Subcutaneous abdominal adipose tissue (tissue), 5 donors: ENCODE measurements at regions not wholly inside any gene's neighbourhood (a gene's known extent, or its start where the extent isn't known, plus 50 kb on each side); places are given as distances from the start of the nearest gene placed in this dataset.
"Not testable (repeated sequence)": the region's sequence is repeated elsewhere in the genome, so short reads cannot be mapped to it uniquely, and the experiment has no call there.

Experiments
- H3K27ac ChIP-seq: one replicate; pipeline ENCODE4 v1.7.0; 2013; ENCODE audit warnings: low read depth, mild to moderate bottlenecking, inconsistent platforms, low read length, moderate library complexity
- H3K27me3 ChIP-seq, 5 donors: one replicate each; pipeline ENCODE4 v1.7.0; 2013; ENCODE audit warnings: low read length in 5 of 5, inconsistent platforms in 1 of 5; ENCODE audit not compliant: control insufficient read depth in 5 of 5, insufficient read depth in 4 of 5
- H3K36me3 ChIP-seq, 5 donors: one replicate each; pipeline ENCODE4 v1.7.0; 2013; ENCODE audit warnings: low read length in 5 of 5; ENCODE audit not compliant: control insufficient read depth in 5 of 5, insufficient read depth in 5 of 5
- H3K4me1 ChIP-seq, 5 donors: one replicate each; pipeline ENCODE4 v1.7.0; 2013; ENCODE audit warnings: low read length in 5 of 5, mild to moderate bottlenecking in 3 of 5, moderate library complexity in 1 of 5; ENCODE audit not compliant: control insufficient read depth in 5 of 5, insufficient read depth in 5 of 5
- H3K4me3 ChIP-seq, 5 donors: one replicate each; pipeline ENCODE4 v1.7.0; 2013; ENCODE audit warnings: low read length in 5 of 5, low read depth in 1 of 5
- H3K9ac ChIP-seq, 5 donors: one replicate each; pipeline ENCODE4 v1.7.0; 2013; ENCODE audit warnings: low read length in 5 of 5, mild to moderate bottlenecking in 4 of 5, moderate library complexity in 3 of 5
- H3K9me3 ChIP-seq, 5 donors: one replicate each; pipeline ENCODE4 v1.7.0; 2013; ENCODE audit warnings: low read length in 5 of 5; ENCODE audit not compliant: control insufficient read depth in 5 of 5
- donor health status: healthy.
- donor health status: healthy.
- donor health status: healthy.
- donor health status: healthy.
- donor health status: healthy.

DNA sequence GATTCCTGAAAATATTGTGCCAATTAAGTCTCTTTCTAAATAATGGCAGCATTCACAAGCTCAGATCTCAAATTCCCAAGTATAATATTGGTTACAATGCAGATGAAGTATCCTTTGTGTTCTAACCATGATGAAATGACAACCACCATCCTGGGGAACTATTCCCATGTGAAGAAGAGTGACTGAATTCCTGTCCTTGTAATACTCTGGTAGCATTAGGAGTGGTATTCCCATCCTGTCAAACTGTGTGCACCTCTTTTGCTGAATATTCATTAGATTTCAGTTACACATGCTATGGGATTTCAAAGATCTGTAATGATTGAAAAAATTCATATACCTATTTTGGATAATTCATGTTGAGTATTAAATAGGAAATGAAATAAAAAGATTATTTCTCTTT is 86.1 kb upstream of the SMIM30 start:
- no peak overlapping the region for H3K4me3 ChIP-seq
- H3K27ac ChIP-seq: no peak overlapping the region
- no peak overlapping the region for H3K9ac ChIP-seq
- no peaks in the 10 kb centered on the region for H3K36me3 ChIP-seq
- H3K4me1 ChIP-seq: peaks cover 0 to 9% (median 5%) of the 10 kb centered on the region in 5 donors
- H3K9me3 ChIP-seq: no peaks in the 10 kb centered on the region
- H3K27me3 ChIP-seq: no peaks in the 10 kb centered on the region

DNA sequence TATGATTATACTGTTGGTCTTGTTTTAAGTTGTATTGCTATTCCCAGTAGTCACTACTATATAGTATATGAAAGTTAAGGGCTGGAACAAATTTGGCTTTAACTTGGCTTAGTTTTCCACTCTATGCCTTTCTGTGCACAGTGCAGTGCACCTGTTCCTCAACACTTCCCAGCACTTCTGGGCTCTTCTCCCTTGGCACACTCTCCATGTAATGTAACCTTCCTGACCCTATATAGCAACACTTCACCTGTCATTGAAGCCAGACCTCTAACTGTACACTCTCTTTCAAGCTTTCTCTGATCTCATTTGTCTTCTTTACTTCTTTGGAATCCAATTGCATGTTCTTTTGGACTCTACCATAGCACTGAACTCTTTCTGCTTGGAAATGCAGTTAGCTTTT is 83.9 kb upstream of the SMIM30 start:
- Histone ChIP-seq H3K36me3 (no peaks in the 10 kb centered on the region), H3K9ac (no peak overlapping the region), H3K27ac (no peak overlapping the region), H3K4me1 (peaks cover 0 to 24% (median 12%) of the 10 kb centered on the region in 5 donors), H3K4me3 (no peak overlapping the region), H3K27me3 (no peaks in the 10 kb centered on the region), H3K9me3 (no peaks in the 10 kb centered on the region)

DNA sequence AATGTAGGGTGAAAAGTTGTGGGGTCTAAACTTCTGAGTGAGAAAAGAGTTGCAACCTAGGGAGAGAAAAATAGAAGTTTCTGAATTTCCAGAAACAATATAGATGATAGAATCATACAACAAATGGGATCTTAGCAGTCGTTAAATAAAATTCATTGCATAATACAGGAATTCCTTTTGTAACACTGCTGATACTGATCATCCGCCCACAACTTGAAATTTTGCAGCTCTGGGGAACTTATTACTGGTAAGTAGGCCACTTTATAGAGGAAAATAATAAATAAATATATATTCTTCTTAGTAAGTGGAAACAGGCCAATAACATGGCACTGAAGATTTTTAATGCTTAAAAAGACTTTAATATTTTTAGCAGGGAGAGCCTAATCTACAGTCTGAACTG is 81.9 kb upstream of the SMIM30 start:
- Histone ChIP-seq H3K27me3 (no peaks in the 10 kb centered on the region), H3K9ac (no peak overlapping the region), H3K27ac (no peak overlapping the region), H3K36me3 (no peaks in the 10 kb centered on the region), H3K4me3 (no peak overlapping the region), H3K4me1 (peaks cover 0 to 24% (median 12%) of the 10 kb centered on the region in 5 donors), H3K9me3 (no peaks in the 10 kb centered on the region)

DNA sequence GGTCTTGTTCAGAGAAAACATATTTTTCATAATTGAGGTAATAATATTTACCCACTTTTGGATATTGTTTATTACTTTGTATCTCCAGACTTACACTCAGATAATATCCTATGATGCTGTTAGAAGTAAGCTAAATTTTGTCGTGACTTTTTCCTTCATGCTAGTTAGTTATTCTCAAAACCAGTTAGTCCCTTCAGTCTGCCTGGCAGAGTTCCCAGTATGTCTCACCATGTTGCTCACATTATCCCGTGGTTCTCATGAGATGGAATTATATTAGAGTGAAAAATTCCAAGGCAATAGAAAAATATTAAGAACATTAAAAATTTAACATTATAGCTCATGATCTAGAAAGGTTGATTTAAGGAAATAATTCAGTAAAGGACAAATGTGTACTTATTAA is 81.5 kb upstream of the SMIM30 start:
- Histone ChIP-seq H3K4me1 (peaks cover 0 to 24% (median 12%) of the 10 kb centered on the region in 5 donors), H3K36me3 (no peaks in the 10 kb centered on the region), H3K4me3 (no peak overlapping the region), H3K9me3 (no peaks in the 10 kb centered on the region), H3K9ac (no peak overlapping the region), H3K27ac (no peak overlapping the region), H3K27me3 (no peaks in the 10 kb centered on the region)

DNA sequence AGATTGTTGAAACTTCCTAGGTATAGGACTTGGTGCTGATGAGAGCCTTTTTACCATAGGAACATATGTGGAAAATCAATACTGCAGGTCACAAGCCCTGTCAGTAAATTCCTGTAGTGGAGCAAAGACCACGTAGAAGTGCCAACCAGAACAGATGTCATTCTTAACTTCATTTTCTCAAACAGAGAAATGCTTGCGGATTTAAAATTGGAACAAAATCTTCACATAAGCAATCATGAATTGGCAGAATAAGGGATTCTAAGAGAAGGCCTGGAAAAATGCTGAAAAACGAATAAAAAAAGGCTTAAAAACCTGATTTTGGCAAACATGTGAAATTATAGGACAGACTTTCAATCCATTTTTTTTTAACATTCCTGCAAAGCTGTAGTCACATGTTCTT is 80.8 kb upstream of the SMIM30 start:
- Histone ChIP-seq H3K4me1 (peaks cover 0 to 24% (median 12%) of the 10 kb centered on the region in 5 donors), H3K27me3 (no peaks in the 10 kb centered on the region), H3K9ac (no peak overlapping the region), H3K27ac (peak overlapping the region; percentile 9), H3K36me3 (no peaks in the 10 kb centered on the region), H3K4me3 (no peak overlapping the region), H3K9me3 (no peaks in the 10 kb centered on the region)

DNA sequence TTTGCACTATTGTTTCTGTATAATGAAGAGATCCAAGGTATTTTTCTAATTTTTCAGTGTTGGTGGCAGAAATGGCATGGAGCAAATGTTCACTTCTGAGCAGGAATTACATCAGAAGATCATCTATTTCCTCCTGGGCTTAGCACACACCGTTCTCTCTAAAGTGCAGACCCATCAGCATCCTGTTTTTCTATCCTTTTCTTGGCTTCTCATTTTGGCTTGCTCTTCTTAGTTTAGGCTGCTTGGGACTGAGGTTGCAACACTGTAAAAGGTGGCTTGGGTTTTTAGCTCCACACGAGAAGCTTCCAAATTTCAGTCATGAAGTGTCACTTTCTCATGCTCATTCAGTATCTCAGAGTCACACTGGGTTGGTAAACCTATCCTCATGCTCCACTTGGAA is 79.9 kb upstream of the SMIM30 start:
- H3K27ac ChIP-seq: peak overlapping the region; percentile 9
- H3K4me3 ChIP-seq: no peak overlapping the region
- H3K9ac ChIP-seq: no peak overlapping the region
- H3K9me3 ChIP-seq: no peaks in the 10 kb centered on the region
- peaks cover 0 to 24% (median 12%) of the 10 kb centered on the region in 5 donors for H3K4me1 ChIP-seq
- no peaks in the 10 kb centered on the region for H3K27me3 ChIP-seq
- no peaks in the 10 kb centered on the region for H3K36me3 ChIP-seq

DNA sequence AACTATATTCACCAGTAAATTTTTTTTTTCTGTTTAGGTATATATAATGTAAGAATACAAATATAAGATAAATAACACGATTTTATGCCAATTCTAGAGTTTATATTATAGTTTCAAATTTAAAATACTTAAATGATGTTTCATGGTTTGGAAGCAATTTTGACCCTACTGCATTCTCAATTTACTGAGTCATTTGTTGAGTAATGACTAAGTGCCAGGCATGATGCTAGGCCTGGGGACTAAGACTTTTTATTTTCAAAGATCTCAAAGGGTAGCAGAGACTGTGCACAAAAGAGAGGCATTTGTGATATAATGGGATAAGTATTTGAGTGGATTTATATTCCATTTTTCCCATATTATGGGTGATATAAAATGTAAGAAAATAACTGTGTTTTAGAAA is 78.9 kb upstream of the SMIM30 start:
- H3K9ac ChIP-seq: no peak overlapping the region
- no peaks in the 10 kb centered on the region for H3K36me3 ChIP-seq
- no peak overlapping the region for H3K27ac ChIP-seq
- H3K4me1 ChIP-seq: peaks cover 0 to 24% (median 12%) of the 10 kb centered on the region in 5 donors
- no peaks in the 10 kb centered on the region for H3K9me3 ChIP-seq
- H3K4me3 ChIP-seq: no peak overlapping the region
- H3K27me3 ChIP-seq: no peaks in the 10 kb centered on the region

DNA sequence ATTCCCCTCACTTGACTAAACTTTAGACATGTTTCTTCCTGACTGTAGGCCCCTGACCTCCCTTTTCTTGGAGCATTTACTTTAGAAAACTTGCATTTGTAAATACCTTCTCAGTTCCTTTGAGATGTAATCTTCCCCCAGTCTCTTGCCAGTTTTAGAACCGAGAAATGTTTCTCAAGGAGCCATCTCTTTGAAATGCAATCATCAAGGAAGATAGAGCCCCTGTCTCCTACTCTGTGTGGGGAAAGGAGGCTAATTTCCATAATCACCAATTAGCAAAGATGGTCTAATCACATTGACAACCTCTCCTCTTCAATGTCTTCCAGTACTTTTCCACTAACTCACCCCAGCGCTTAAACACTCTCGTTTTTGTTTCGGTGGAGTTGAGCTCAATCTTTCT is 70.0 kb upstream of the SMIM30 start:
- no peaks in the 10 kb centered on the region for H3K4me1 ChIP-seq
- no peak overlapping the region for H3K27ac ChIP-seq
- H3K4me3 ChIP-seq: no peak overlapping the region
- H3K36me3 ChIP-seq: no peaks in the 10 kb centered on the region
- H3K9me3 ChIP-seq: no peaks in the 10 kb centered on the region
- no peak overlapping the region for H3K9ac ChIP-seq
- no peaks in the 10 kb centered on the region for H3K27me3 ChIP-seq

DNA sequence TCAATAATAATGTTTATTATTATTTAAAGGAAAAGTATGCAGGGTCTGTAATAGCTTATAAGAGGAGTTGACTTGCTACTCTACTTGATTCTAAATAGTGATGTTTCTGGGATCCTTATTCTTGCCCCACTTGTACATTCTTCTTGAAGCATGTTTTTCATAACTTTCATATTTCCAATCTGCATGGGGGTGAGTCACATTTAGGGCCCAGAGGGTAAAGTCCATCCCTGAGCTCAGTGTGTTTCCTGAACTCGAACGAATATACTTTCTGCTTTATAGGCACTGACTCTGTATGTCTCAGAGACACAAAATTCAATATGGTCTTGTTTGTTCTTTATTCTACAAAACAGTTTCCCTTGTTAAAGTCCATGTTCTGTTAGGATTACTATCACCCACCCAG is 61.0 kb upstream of the SMIM30 start:
- no peaks in the 10 kb centered on the region for H3K27me3 ChIP-seq
- H3K4me3 ChIP-seq: no peak overlapping the region
- no peaks in the 10 kb centered on the region for H3K9me3 ChIP-seq
- no peak overlapping the region for H3K27ac ChIP-seq
- H3K4me1 ChIP-seq: no peaks in the 10 kb centered on the region
- H3K9ac ChIP-seq: no peak overlapping the region
- no peaks in the 10 kb centered on the region for H3K36me3 ChIP-seq

DNA sequence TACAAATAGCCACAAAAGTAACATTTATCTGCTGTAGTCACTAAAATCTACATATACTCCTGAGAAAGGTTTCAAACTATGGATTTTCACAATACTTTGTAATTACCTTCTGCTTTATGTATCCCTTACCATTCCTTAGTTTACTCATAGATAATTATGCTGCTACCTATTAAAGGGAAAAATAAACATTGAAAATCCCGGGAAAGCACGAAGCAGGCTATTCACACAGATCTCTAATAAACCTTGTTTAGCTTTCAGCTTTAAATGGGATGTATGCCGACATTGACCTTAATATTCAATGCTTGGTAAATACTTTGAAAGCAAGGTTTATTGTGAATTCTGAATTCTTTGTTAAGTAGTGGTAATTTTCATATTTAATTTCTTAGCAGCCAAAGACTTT is 58.5 kb upstream of the SMIM30 start:
- Histone ChIP-seq H3K9me3 (no peaks in the 10 kb centered on the region), H3K36me3 (no peaks in the 10 kb centered on the region), H3K4me1 (no peaks in the 10 kb centered on the region), H3K4me3 (no peak overlapping the region), H3K27me3 (no peaks in the 10 kb centered on the region), H3K9ac (no peak overlapping the region), H3K27ac (no peak overlapping the region)

DNA sequence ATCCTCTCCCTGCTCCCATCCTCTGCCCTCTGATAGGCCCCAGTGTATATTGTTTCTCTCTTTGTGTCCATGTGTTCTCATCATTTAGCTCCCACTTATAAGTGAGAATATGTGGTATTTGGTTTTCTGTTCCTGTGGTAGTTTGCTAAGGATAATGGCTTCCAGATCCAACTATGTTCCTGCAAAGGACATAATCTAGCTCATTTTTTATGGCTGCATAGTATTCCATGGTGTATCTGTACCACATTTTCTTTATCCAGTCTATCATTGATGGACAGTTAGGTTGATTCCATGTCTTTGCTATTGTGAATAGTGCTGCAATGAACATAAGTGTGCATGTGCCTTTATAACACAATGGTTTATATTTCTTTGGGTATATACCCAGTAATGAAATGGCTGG is 57.8 kb upstream of the SMIM30 start:
- H3K27ac ChIP-seq, H3K27me3 ChIP-seq, H3K9ac ChIP-seq, H3K4me1 ChIP-seq, H3K4me3 ChIP-seq, H3K9me3 ChIP-seq, H3K36me3 ChIP-seq: not testable (repeated sequence)
